CMK (cell line): ENCODE measurements at regions not wholly inside any gene's neighbourhood (a gene's known extent, or its start where the extent isn't known, plus 50 kb on each side); places are given as distances from the start of the nearest gene placed in this dataset.
"Not testable (repeated sequence)": the region's sequence is repeated elsewhere in the genome, so short reads cannot be mapped to it uniquely, and the experiment has no call there.

Experiments used
- DNase-seq: peaks from one replicate; pipeline ENCODE4 v3.0.0-alpha.2; 2010; ENCODE audit warnings: low read depth

DNA sequence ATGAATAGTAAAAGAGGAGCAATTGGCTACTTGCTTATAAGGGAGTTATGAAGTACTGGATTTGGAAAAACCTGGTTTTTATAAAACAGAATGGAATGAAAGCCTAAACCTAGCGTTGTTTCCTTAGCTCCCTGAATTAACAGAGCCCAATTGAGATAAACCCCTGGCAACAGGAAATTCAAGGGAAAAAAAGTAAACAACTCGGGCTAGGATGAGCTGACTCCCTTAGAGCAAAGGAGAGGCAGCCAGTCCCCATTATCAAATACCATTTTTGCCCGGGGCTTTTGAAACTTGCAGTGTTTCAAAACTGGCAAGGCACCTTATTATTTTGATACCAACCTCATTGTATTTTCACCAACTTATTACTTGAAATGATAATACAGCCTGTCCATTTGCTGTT, 587.5 kb downstream of the CD109 start:
- DNase-seq = no peak

DNA sequence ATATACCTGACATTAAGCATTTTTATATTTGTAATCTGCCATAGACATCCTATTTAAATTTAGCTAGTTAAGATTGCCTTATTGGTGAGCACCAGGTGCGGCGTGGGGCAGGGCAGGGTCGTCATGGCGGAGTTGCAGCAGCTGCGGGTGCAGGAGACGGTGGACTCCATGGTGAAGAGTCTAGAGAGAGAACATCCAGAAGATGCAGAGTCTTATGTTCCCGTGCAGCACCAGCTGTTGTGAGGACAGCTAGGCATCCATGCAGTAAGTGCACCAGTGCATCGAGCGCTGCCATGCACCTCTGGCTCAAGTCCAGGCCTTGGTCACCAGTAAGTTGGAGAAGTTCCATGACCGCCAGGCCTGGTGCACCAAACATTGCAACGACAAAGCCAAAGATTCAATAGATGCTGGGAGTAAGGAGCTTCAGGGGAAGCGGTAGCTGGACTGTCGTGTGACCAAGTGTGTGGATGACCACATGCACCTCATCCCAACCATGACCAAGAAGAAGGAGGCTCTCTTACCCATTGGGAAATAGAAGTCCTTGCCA, 586.2 kb downstream of the CD109 start:
- no peak for DNase-seq

DNA sequence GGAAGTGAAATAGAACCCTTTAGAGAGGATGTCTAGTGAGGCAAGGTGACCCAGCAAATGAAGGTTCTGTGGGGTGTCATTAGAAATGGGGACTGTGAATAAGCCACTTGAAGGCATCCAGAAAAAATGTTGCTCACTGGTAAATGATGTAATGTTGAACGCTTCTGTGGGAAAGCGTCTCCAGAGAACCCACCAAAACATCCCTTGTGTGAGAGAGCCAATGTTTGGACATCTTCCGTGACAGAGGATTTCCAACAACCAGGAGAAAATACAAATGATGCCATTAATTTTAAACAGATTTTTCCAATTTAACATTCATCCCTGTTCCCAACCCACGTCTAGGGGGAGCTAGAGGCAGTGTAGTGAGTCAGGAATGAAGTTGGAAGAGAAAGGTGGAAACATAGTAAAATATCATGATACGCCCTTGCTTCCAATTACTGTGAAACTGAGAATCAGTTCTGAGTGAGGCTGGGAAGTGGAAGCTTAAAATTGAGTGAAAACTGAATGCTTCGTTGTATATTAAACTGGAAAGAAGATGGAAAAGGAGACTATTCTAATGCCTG, 584.2 kb downstream of the CD109 start:
- DNase-seq = no peak

DNA sequence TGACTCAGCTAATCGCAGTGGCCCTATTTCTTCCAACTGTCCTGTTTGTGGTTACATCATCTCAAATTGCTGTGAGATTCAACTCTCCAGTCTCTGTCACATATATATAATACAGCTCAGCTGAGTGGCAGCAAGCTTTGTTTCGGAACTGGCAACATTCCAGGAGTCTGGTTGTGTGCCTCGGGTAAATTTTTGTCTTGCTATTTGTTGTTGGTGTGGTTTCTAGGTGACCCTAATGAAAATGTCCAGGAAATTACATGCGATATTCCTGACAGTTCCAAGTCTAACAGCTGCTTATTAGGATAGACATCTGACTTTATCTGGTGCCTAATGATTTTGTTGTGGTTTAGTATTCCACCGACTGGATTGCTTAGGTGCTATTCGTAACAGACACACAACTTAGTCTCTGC, 581.8 kb downstream of the CD109 start:
- no peak for DNase-seq

DNA sequence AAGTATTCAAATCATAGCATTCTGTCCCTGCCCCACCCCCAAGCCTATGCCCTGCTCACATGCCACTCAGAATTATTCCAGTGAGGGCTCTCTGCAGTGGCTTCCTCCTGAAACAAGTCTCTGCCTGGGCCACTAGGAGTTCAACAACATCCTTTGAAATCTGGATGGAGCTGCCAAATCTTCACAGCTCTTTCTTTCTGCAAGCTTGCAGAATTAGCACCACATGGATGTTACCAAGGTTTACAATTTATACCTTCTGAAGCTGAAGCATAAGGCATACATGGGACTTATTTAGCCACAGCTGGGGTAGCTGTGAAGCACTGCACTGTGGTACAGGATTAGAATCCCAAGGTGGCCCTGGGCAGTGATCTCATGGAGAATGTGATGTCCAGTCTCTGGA, 577.5 kb downstream of the CD109 start:
- no peak for DNase-seq

DNA sequence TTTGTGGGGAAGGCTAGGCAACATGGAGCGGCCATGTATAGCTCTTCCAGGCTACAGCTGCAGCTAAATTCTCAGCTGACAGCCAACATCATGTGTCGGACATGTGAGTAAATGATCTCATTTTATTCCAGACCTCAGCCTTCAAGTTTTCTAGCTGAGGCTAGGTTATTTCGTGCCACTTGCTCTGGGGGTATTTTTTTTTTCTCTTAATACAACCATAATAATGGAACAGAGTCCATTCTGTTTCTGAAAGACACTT, 573.5 kb downstream of the CD109 start:
- DNase-seq = no peak

DNA sequence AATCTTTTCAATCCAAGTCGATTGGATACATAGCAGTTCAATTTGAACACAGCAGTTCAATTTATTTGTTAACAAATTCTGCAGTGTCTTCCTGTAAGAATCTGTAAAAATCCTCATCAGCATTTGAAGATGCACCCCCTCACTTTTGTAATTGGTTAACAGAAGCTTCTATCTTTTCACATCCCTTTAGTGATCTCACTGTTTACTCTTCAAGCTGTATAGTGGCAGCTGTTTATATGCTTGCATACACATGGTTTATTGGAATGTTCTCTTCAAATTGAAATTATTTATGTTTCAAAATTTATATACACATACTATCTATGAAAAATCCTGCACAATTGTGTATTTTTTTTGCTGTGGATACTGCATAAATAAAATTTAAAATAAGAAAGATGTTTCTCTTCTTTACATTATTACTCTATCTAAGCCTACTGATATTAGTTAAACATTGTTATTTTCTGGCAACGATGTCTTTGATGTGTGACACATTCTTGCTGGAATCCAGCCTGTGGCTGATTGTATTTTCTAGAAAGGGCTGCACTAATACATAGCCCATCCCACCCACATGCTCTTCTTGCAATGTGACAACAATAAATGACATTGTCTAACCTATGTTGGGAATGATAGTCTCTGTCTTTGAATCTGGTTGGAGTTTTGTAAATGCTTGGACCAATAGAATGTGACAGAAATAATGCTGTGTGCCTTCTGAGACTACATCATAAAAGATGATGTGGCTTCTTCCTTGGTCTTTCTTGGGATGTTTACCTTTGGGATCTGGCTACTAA, 573.0 kb downstream of the CD109 start:
- DNase-seq = no peak

DNA sequence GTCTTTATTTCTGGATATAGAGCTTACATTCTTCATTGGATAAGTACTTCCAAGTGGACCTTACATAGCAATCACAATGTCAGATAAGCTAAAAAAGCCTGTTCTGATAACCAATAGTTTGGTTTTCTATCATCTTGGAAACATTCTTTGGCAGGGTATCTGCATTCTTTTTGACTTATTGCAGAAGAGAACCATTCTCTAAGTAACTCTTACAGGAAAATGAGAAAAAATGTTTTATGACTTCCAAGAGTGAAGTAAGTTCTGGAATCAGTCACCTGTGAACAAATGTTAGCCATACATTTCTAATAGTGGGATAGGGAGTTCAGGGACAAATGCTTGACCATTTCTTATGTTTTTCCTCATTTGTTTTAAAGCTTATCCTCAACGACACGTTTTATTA, 564.0 kb downstream of the CD109 start:
- no peak for DNase-seq

DNA sequence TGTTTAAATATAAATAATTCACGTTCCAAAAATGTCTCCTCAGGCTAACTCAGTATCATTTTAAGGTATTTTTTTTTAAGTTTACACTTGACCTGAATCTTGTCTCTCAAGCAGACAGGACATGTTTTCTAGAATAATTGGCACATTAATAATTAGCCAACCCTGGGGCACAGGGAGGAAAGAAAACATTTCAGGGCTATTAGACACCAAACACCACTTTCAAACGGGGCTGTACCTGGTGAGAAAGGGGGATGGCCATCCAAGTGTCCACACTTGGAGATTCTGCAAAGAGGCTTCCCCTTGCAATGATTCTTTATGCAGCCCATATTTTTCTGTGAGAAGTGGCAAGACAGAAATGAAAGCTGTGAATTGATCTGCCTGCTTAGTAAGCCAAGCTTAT, 560.8 kb downstream of the CD109 start:
- DNase-seq = no peak

DNA sequence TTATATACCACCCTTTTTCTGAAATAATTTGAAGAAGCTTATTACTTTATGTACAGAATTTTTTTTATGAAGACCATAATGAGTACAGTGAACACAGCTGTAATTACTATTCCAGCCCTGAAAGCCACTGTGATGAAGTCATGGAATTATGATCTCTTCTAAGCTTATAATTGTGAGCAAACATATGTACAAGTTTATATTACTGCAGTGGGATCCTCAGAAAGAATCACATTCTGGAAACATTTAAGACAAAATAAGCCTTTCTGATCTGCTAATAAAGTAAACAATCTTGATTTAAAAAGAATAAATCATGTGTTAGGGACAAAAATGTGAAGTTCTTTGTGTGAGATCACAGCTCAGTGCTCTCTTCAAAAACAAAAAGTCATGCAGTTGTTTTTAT, 560.4 kb downstream of the CD109 start:
- DNase-seq = no peak

DNA sequence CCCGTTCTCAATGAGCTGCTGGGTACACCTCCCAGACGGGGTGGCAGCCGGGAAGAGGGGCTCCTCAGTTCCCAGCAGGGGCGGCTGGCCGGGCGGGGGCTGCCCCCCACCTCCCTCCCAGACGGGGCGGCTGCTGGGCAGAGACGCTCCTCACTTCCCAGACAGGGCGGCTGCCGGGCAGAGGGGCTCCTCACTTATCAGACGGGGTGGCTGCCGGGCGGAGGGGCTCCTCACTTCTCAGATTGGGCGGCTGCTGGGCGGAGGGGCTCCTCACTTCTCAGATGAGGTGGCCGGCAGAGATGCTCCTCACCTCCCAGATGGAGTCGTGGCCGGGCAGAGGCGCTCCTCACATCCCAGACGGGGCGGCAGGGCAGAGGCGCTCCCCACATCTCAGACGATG, 559.0 kb downstream of the CD109 start:
- not testable (repeated sequence) for DNase-seq

DNA sequence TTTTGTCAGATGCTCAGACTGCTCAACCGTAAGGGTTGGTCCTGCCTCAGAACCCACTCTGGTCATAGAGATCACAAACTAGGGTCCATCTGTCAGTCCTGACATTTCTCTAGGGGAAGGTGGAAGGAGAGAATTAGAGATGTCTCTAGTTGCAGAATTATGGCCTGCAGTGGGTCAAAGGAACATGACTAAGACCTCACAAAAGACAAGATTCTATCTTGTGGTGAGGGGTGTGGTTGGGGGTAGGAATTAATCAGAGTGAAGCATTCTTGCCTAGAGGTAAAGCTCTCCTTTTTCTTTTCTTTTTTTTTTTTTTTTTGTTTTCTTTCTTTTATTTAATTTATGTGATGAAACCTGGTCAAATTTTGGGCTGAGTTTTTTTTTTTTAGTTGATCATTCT, 558.1 kb downstream of the CD109 start:
- DNase-seq = not testable (repeated sequence)

DNA sequence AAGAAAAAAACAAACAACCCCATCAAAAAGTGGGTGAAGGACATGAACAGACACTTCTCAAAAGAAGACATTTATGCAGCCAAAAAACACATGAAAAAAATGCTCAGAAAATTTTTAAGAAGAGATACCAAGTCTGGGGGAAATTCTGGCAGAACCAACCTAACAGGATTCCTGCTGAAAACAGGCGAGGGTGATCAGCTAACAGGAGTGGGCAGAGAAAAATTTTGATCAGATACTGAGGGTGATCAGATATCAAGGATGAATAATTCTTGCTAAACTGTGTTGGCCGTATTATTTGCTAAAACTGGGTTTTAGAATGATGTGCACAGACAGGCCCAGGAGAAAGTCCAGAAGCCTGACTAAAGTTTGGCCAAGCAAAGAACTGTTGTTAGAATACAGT, 557.3 kb downstream of the CD109 start:
- no peak for DNase-seq

DNA sequence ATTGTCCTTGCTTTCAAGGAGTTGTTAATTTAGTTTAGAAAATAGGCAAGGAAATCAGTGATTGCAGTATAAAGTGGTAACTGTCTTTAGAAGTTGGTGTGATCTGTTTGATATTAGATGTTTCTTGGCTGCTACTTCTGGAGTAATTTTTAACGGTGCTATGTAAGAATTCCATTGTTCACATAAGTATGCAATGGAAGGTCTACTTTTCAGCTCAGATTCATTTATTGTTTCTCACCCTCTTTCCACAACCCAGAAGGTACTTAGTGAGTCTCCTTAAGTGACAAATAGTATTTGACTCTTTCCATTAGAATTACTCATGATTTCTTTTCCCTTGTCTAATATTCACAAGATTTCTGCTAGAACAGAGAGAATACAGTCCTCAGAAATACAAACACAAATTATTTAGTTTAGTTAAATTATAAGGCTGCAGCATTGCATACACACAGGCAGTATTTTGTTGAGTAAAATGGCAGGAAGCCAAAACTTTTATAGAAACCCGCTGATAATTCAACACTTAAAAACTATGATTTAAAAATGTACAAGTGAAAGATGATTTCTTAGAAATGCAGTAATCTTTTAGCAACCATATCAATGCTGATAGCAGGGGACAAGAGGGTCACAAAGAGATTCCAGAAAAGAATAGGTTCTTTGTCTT, 554.3 kb downstream of the CD109 start:
- DNase-seq = no peak

DNA sequence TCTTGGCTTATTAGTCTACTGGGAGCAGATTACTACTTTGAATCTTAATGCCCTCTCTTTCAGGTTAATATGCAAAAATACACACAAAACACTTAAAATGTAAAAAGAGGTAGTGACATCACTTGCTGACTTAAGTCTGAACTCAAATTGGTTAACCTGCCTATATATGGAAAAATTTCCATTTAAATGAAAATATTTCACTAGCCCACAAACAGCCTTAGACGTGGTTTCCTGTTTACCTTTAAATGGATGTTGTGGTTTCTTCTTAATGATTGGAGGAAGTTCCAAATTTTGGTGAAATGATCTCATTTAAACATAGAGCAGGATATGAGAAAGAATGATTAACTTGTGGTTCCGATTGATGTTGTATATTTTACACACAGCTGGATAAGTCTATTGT, 553.7 kb downstream of the CD109 start:
- no peak for DNase-seq

DNA sequence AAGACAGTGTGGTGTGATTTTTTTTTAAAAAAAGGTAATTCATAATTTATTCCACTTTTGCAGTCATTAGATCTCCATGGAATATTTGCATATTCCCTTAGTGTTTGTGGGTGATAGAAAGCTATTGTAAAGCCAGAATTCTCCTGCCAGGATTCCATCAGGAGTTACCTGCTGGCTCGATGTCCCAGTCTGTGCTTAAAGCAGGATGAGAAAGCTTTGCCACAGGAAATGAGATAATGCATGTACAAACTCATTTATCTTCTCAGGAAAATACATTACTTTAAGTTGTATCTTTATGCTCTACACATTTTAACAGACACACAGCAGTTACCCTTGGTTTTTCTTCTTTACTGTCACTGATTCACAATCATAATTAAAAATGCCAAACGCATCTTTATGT, 553.0 kb downstream of the CD109 start:
- DNase-seq = no peak

DNA sequence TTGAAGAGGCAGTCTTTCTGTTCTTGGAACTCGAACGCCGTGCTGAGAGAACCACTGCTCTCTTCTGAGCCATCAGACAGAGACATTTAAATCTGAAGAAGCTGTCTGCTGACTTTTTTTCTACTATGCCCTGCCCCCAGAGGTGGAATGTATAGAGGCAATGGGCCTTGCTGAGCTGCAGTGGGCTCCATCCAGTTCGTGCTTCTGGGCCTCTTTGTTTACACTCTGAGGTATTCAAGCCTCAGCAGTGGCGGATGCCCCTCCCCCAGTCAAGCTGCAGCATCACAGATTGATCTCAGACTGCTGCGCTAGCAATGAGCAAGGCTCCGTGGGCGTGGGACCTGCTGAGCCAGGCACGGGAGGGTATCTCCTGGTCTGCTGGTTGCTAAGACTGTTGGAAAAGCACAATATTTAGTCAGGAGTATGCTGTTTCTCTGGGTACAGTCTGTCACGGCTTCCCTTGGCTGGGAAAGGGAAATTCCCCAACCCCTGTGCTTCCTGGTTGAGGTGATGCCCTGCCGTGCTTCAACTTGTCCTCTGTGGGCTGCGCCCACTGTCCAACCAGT, 526.8 kb downstream of the CD109 start:
- no peak for DNase-seq

DNA sequence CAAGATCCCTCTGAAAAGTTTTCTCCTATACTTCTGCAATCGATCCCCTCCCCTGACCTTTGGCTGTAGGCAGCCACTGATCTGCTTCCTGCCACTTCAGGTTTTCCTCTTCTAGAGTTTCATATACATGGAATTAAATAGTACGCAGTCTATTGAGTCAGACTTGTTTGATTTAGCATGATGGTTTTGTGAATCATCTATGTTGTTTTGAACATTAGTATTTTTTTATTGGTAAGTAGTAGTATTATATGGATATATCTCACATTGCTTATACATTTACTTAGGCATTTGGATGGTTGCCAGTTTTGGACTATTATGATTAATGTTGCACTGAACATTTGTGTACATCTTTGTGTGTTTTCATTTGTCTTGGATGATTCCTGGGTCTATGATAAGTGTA, 518.0 kb downstream of the CD109 start:
- no peak for DNase-seq

DNA sequence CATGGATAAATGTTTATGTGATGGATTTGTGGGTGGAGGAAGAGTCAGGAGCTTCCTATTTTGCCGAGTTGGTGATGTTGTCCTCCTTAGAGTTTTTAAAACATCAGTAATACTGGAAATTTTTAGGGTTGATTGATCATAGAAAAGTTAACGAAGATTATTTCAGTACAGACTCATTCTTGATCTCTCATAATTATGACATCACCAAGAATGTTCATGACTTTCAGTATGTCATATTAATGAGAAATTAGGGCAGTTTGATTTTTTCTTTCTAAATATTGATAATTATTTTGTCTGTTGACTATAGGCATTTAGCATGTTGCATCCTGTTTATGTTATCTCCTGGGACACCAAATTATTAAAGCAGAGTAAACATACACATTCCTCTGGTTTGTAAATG, 512.2 kb downstream of the CD109 start:
- DNase-seq = no peak

DNA sequence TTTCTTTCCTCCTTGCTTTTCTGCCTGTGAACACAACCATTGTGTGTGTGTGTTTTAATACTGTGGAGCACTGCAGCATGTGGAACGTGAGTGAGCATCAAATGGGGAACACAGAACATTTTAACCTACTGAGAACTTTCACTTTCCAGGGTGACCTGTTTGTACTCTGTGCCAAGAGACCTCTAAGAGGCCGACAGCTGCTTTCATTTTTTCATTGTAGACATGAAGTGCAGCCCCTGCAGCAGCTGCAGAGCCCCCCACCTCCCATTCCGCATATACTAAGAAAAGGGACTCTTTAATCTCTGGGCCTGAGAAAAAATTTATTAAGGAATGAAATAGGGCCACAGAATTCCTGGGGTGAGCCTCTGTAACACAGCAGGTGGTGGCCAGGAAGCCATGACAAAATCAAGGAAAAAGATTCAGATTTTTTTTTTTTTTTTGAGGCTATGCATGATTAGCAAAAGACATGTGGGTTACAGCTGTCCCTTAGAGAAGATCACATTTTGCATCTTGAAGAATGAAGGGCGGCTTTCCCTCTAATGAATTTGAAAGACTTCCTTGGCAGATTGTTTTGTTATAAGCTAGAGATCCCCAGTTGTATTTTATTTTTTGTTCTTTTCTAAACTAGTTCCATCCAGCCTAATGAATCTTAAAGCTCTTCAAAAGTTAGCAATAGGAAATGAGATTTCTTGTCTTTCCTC, 503.4 kb downstream of the CD109 start:
- no peak for DNase-seq

DNA sequence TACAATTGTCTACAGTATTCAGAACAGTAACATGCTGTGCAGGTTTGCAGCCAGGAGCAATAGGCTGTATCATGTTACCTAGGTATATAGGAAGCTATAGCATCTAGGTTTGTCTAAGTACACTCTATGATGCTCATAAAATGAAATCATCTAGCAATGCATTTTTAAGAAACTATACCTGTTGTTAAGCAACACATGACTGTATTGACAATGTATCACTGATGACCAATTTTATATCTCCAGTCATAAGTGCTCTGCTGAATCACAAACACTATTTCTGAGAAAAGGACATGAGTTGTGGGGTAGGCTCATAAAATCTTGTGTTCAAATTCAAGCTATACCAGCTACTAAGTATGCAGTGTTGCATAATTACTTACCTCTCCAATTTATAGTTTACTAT, 501.3 kb downstream of the CD109 start:
- DNase-seq = no peak

DNA sequence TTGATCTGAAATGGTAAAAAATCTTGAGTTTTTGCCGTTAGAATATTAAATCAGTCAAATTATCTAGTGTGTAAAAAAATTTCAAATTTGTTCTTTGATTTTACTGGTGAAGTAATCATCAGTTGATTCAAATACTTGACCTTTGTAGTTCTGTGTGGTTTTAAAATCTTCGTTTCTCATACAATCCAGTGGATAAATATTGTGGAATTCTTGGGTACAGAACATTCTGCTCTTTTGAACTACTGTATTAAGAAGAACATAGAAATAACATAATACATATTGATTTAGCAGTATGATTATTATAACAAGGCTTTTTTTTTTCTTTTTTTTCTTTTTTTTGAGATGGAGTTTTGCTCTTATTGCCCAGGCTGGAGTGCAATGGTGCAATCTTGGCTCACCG, 491.8 kb downstream of the CD109 start:
- DNase-seq = no peak

DNA sequence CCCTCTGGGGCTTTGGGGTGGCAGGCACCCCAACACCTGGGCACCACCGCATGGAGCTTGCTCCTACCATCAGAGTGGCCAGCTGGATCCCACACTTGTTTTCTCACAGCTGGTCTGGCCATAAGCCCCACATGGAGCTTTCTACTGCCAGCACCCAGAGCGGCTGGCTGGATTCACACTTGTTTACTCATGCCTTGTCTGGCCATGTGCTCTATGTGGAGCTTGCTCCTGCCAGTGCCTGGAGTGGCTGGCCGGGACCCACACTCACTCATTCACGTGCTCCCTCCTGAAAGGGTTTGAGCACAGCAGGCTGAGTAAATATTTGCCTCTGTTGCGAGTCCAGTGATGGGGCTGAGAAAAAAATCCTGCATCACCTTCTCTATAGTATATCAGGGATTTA, 487.0 kb downstream of the CD109 start:
- DNase-seq = no peak
